Mesothelial cell of epicardium (in vitro differentiated cells): ENCODE measurements at regions not wholly inside any gene's neighbourhood (a gene's known extent, or its start where the extent isn't known, plus 50 kb on each side); places are given as distances from the start of the nearest gene placed in this dataset.

Source experiments
- DNase-seq, 2 experiments: peaks; one replicate each; pipeline ENCODE4 v3.0.0; 2021; ENCODE audit warnings: low spot score in 2 of 2; ENCODE audit not compliant: unreplicated experiment in 2 of 2
- H3K27ac Mint-ChIP-seq: 2 replicates; pipeline ENCODE4 v1.8.0; 2021; ENCODE audit warnings: mixed read lengths
- H3K27me3 Mint-ChIP-seq: 2 replicates; pipeline ENCODE4 v1.8.0; 2021; ENCODE audit warnings: low read depth, mixed read lengths
- H3K36me3 Mint-ChIP-seq: 2 replicates; pipeline ENCODE4 v1.8.0; 2021; ENCODE audit warnings: mixed read lengths
- H3K4me1 Mint-ChIP-seq: 2 replicates; pipeline ENCODE4 v1.8.0; 2021; ENCODE audit warnings: mixed read lengths
- H3K4me3 Mint-ChIP-seq: 2 replicates; pipeline ENCODE4 v1.8.0; 2021; ENCODE audit warnings: mild to moderate bottlenecking, moderate library complexity, mixed read lengths
- H3K9me3 Mint-ChIP-seq: 2 replicates; pipeline ENCODE4 v1.8.0; 2021; ENCODE audit warnings: mixed read lengths
- TF ChIP-seq, protein P1 (sequence below): fragments of 200-600 bp; sonication (generic); IDR thresholded peaks from one replicate; pipeline ENCODE4 v1.5.0; 2021; ENCODE audit warnings: antibody characterized with exemption; ENCODE audit not compliant: unreplicated experiment

DNA sequence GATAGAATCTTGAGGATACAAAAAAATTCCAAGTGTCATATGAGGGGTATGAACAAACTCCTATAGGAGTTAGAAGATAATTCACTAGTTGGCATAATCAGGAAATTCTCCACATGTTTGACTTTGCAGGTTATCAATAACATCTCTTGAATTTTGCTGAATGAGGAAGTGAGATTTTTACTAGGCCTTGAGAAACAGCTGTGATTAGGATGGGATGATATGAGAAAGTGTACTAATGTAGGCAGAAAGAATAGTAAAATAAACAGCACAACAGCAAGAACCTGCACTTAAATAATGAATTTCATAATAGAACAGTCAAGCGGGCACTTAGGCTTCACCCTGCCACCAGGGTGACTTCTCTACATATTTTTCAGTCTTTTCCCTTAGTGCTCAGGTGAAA is 570.8 kb upstream of the CRIM1 start:
- no peaks in the 10 kb centered on the region for H3K36me3 Mint-ChIP-seq
- TF ChIP-seq, protein P1, sequence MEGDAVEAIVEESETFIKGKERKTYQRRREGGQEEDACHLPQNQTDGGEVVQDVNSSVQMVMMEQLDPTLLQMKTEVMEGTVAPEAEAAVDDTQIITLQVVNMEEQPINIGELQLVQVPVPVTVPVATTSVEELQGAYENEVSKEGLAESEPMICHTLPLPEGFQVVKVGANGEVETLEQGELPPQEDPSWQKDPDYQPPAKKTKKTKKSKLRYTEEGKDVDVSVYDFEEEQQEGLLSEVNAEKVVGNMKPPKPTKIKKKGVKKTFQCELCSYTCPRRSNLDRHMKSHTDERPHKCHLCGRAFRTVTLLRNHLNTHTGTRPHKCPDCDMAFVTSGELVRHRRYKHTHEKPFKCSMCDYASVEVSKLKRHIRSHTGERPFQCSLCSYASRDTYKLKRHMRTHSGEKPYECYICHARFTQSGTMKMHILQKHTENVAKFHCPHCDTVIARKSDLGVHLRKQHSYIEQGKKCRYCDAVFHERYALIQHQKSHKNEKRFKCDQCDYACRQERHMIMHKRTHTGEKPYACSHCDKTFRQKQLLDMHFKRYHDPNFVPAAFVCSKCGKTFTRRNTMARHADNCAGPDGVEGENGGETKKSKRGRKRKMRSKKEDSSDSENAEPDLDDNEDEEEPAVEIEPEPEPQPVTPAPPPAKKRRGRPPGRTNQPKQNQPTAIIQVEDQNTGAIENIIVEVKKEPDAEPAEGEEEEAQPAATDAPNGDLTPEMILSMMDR, result no peak
- H3K27ac Mint-ChIP-seq, result no peak overlapping the region
- H3K4me3 Mint-ChIP-seq, result no peak overlapping the region
- no peaks in the 10 kb centered on the region for H3K4me1 Mint-ChIP-seq
- no peak for DNase-seq
- H3K9me3 Mint-ChIP-seq, result peaks cover 28% of the 10 kb centered on the region
- no peaks in the 10 kb centered on the region for H3K27me3 Mint-ChIP-seq

DNA sequence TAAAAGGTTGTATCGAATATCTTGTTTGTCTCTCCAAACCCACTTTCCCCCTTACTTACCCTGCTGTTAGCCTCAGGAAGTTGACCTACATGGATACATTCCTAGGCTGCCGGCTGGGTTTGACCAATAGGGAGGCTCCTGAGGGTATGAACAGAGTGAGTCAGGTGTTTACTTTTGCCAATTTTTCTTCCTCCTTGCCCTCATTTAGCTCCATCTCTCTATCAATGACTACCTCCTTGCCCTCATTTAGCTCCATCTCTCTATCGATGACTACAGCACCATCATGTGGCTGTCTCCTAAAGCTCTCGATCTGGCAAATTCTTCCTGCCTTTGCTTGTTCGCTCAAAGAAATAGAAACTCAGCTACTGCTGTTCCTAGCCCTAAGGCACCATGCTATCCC is 571.9 kb upstream of the CRIM1 start:
- no peaks in the 10 kb centered on the region for H3K27me3 Mint-ChIP-seq
- H3K4me1 Mint-ChIP-seq, result no peaks in the 10 kb centered on the region
- TF ChIP-seq, protein P1, result no peak
- no peak for DNase-seq
- no peak overlapping the region for H3K27ac Mint-ChIP-seq
- H3K36me3 Mint-ChIP-seq, result no peaks in the 10 kb centered on the region
- H3K4me3 Mint-ChIP-seq, result no peak overlapping the region
- H3K9me3 Mint-ChIP-seq, result peaks cover 26% of the 10 kb centered on the region

DNA sequence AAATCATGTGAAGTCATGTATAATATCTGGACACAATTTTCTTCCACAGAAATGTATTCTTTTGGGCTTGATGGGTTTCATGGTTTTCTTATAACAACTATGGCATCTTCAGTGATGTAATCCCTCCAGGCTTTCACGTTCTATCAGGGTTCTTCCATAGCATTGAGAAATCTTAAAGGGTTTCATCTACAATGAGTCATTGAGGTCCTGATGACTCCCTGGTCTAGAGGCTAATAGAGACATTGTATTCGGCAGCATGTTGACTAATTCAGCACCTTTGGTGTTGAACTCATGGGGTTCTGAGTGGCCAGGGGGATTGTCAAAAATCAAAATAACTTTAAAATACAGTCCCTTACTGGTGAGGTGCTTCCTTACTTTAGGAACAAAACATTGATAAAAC is 614.0 kb upstream of the CRIM1 start:
- Mint-ChIP-seq H3K27ac (no peak overlapping the region), H3K4me1 (peaks cover 4% of the 10 kb centered on the region), H3K27me3 (peaks cover 1% of the 10 kb centered on the region), H3K9me3 (peaks cover 18% of the 10 kb centered on the region), H3K4me3 (no peak overlapping the region), H3K36me3 (no peaks in the 10 kb centered on the region)
- TF ChIP-seq, protein P1, result no peak
- no peak for DNase-seq

DNA sequence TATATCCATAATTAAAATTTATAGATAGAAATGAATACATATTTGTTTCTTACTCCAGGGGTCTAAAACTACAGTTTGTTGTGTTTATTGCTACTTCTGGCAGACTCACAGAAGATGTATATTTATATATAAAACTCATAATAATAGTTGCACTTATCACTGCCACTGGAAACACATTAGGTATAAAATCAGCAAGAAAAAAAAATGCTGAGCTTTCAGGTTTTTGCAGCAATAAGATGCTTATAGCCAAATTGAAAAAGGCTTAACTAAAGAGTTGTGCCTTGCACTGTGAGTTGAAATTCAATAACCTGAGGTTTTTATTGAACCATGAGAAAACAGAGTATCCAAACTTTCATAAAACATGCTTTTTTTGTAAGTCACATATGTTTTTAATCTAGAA is 623.9 kb upstream of the CRIM1 start:
- H3K9me3 Mint-ChIP-seq, result peaks cover 11% of the 10 kb centered on the region
- H3K27me3 Mint-ChIP-seq, result peaks cover 3% of the 10 kb centered on the region
- H3K4me1 Mint-ChIP-seq, result peaks cover 3% of the 10 kb centered on the region
- TF ChIP-seq, protein P1, result no peak
- DNase-seq, result no peak
- no peaks in the 10 kb centered on the region for H3K36me3 Mint-ChIP-seq
- no peak overlapping the region for H3K27ac Mint-ChIP-seq
- no peak overlapping the region for H3K4me3 Mint-ChIP-seq

DNA sequence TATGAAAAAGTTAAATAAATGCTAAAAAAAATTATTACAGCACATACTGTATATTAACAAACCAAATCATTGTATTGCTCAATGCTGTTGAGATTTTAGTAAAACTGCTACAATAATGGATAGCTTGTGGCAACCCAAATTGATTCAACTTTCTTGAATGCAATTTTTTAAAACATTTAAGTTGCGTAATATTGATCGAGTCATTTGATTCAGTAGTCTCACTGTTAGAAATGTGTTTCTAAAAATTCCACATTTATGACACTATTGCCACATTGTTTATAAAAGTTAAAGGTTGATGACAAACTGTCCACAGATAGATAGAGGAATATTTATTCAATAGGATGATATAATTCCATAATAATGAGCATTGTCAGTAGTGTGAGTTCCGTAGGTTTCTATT is 640.7 kb upstream of the CRIM1 start:
- TF ChIP-seq, protein P1, result no peak
- Mint-ChIP-seq H3K36me3 (no peaks in the 10 kb centered on the region), H3K4me3 (no peak overlapping the region), H3K9me3 (no peaks in the 10 kb centered on the region), H3K27ac (no peak overlapping the region), H3K4me1 (no peaks in the 10 kb centered on the region), H3K27me3 (no peaks in the 10 kb centered on the region)
- no peak for DNase-seq

DNA sequence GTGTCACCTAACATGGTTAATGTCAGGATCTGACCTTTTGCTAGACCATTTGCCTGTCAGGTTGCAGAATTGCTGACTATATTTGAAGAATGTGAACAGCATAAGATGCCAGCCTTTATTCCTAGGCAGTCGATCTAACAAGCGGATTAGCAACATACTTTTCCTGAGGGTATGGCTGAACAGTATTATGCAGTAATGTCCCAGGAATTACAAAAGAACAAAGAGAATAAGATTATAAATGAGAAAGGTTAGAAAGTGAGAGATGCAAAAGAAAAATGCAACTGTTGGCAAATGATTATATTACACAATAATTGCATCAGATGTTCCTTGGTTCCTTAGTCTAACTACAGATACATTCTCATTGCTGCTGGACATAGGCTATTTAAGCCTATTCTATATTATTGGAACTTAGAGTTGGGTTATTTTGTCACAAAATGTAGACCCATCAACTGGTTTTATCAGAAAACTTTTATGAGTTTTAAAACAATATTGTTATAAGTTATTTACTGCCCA is 647.1 kb upstream of the CRIM1 start:
- no peaks in the 10 kb centered on the region for H3K4me1 Mint-ChIP-seq
- TF ChIP-seq, protein P1, result no peak
- DNase-seq, result no peak
- H3K9me3 Mint-ChIP-seq, result no peaks in the 10 kb centered on the region
- H3K27me3 Mint-ChIP-seq, result no peaks in the 10 kb centered on the region
- H3K27ac Mint-ChIP-seq, result no peak overlapping the region
- H3K36me3 Mint-ChIP-seq, result no peaks in the 10 kb centered on the region
- H3K4me3 Mint-ChIP-seq, result no peak overlapping the region
